ENCODE measurements at regions not wholly inside any gene's neighbourhood (a gene's known extent, or its start where the extent isn't known, plus 50 kb on each side); places are given as distances from the start of the nearest gene placed in this dataset.

DNA sequence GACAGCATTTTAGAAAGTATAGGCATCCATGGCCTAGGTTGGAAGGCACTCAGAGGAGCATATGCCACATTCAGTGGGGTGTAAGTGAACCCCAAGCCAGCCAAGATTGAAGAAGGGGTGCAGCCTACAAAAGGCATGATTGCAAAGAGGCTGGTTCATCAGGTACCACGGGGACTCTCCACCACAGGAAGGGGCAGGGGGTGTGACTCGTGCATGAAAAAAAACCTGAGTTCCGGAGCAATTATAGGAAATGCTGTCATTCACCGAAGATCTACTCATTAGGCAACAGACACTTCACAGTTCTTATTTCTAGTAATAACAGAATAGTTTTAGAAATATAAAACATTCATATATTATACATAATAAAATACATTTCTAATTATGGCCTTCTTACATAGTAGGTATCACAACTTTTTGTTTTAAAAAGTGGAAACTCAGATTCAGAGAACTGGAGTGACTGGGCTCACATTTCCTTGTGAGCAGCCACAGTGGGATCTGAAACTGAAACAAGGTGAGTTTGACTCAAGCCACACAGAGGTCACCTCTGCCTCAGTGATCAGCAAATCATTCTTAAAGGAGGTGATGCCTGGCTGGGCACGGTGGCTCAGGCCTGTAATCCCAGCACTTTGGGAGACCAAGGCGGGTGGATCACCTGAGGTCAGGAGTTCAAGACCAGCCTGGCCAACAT lies 188.4 kb upstream of the GYPC start:
- H3K27ac Mint-ChIP-seq: no peak overlapping the region
- TF ChIP-seq CTCF (IDR thresholded peaks at IDR 0.05; ENCODE audit: unreplicated experiment in 3 of 3): no peak
- H3K36me3 Mint-ChIP-seq (ENCODE audit: low read depth): no peaks in the 10 kb centered on the region
- H3K4me1 Mint-ChIP-seq: no peaks in the 10 kb centered on the region
- no peak overlapping the region for H3K4me3 Mint-ChIP-seq
- H3K9me3 Mint-ChIP-seq: no peaks in the 10 kb centered on the region
- peaks cover 4% of the 10 kb centered on the region for H3K27me3 Mint-ChIP-seq (ENCODE audit: low read depth)

GRCh38 chr2:126475031-126475430 lies 180.9 kb upstream of the GYPC start:
- Mint-ChIP-seq H3K4me3 (no peak overlapping the region), H3K27me3 (ENCODE audit: low read depth) (no peaks in the 10 kb centered on the region)

DNA sequence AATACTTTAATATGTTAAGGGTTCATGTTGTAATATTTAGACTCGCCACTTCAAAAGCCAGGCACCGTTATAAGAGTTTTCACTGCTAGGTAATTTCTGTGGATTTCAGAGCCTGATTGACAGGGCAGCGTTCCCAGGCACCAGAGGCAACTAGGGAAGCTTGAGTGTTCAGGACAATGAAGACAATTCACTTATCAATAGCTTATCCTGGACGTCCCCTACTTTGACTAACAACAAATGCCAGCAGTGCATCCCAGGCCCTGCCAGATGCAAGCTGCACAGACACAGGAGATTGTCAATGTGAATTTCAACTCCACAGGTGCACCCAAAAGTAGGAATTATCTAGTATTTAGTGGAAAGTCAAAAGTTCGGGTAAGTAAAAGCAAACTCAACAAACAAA lies 179.3 kb upstream of the GYPC start:
- TF ChIP-seq CTCF (IDR thresholded peaks at IDR 0.05; ENCODE audit: unreplicated experiment in 3 of 3): no peak
- no peak overlapping the region for H3K27ac Mint-ChIP-seq
- no peaks in the 10 kb centered on the region for H3K4me1 Mint-ChIP-seq
- H3K27me3 Mint-ChIP-seq (ENCODE audit: low read depth): no peaks in the 10 kb centered on the region
- no peaks in the 10 kb centered on the region for H3K36me3 Mint-ChIP-seq (ENCODE audit: low read depth)
- H3K4me3 Mint-ChIP-seq: no peak overlapping the region
- H3K9me3 Mint-ChIP-seq: peaks cover 2% of the 10 kb centered on the region

More at GRCh38 chr2:126475031-126475430, 180.9 kb upstream of the GYPC start:
- Mint-ChIP-seq H3K36me3 (ENCODE audit: low read depth) (no peaks in the 10 kb centered on the region), H3K4me1 (no peaks in the 10 kb centered on the region), H3K9me3 (peaks cover 2% of the 10 kb centered on the region), H3K27ac (no peak overlapping the region)
- TF ChIP-seq CTCF (IDR thresholded peaks at IDR 0.05; ENCODE audit: unreplicated experiment in 3 of 3): no peak

DNA sequence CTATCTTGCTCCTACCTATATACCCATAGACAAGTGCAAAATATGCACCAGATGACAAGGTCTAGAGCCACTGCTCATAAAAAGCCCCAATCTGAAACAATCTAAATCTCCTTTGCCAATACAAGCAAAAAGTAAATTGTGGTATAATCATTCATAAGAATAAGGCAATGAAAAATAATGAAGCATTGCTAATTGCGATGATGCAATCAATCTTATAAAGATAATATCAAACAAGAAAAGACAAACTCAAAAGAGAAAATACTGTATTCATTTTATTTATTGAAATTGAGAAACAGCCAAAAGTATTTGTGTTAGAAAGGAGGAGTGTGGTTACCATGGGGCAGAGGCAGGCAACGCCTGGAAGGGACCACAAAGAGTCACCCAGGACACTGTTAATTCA lies 175.9 kb upstream of the GYPC start:
- no peak for TF ChIP-seq CTCF (IDR thresholded peaks at IDR 0.05; ENCODE audit: unreplicated experiment in 3 of 3)
- no peak overlapping the region for H3K27ac Mint-ChIP-seq
- H3K4me3 Mint-ChIP-seq: no peak overlapping the region
- H3K9me3 Mint-ChIP-seq: peaks cover 2% of the 10 kb centered on the region
- no peaks in the 10 kb centered on the region for H3K27me3 Mint-ChIP-seq (ENCODE audit: low read depth)
- no peaks in the 10 kb centered on the region for H3K36me3 Mint-ChIP-seq (ENCODE audit: low read depth)
- H3K4me1 Mint-ChIP-seq: no peaks in the 10 kb centered on the region

GRCh38 chr2:126482582-126483464 lies 173.1 kb upstream of the GYPC start:
- Mint-ChIP-seq H3K4me3 (no peak overlapping the region), H3K36me3 (ENCODE audit: low read depth) (no peaks in the 10 kb centered on the region), H3K27ac (no peak overlapping the region), H3K27me3 (ENCODE audit: low read depth) (no peaks in the 10 kb centered on the region), H3K9me3 (peaks cover 2% of the 10 kb centered on the region), H3K4me1 (no peaks in the 10 kb centered on the region)
- no peak for TF ChIP-seq CTCF (IDR thresholded peaks at IDR 0.05; ENCODE audit: unreplicated experiment in 3 of 3)
